Smooth muscle cell (in vitro differentiated cells): ENCODE measurements at regions not wholly inside any gene's neighbourhood (a gene's known extent, or its start where the extent isn't known, plus 50 kb on each side); places are given as distances from the start of the nearest gene placed in this dataset.
"Not testable (repeated sequence)": the region's sequence is repeated elsewhere in the genome, so short reads cannot be mapped to it uniquely, and the experiment has no call there.

Experiments
- DNase-seq: peaks from one replicate; lab custom pipeline; 2025; ENCODE audit not compliant: unreplicated experiment; lab: John Stamatoyannopoulos, UW
- H2AFZ ChIP-seq: fragments of 200-600 bp; sonication (generic); 2 replicates; pipeline ENCODE4 v1.6.0; 2016; ENCODE audit warnings: antibody characterized with exemption, low read depth, mild to moderate bottlenecking
- H3F3A ChIP-seq: fragments of 200-600 bp; sonication (generic); 2 replicates; pipeline ENCODE4 v1.6.0; 2017; ENCODE audit warnings: antibody characterized with exemption, low read depth
- H3K27ac ChIP-seq: fragments of 200-600 bp; sonication (generic); 2 replicates; pipeline ENCODE4 v1.5.1; 2016; ENCODE audit warnings: low read depth, mild to moderate bottlenecking
- H3K27me3 ChIP-seq: fragments of 200-600 bp; sonication (generic); 2 replicates; pipeline ENCODE4 v1.6.1; 2016; ENCODE audit warnings: low read depth, mild to moderate bottlenecking
- H3K36me3 ChIP-seq: fragments of 200-600 bp; sonication (generic); 2 replicates; pipeline ENCODE4 v1.5.1; 2016; ENCODE audit warnings: low read depth
- H3K4me1 ChIP-seq: fragments of 200-600 bp; sonication (generic); 2 replicates; pipeline ENCODE4 v1.5.1; 2016; ENCODE audit warnings: low read depth
- H3K4me2 ChIP-seq: fragments of 200-600 bp; sonication (generic); 2 replicates; pipeline ENCODE4 v1.6.0; 2016; ENCODE audit warnings: mild to moderate bottlenecking
- H3K4me3 ChIP-seq: fragments of 200-600 bp; sonication (generic); 2 replicates; pipeline ENCODE4 v1.5.1; 2016; ENCODE audit warnings: mild to moderate bottlenecking
- H3K79me2 ChIP-seq: fragments of 200-600 bp; sonication (generic); 2 replicates; pipeline ENCODE4 v1.6.0; 2016; ENCODE audit warnings: low read depth, mild to moderate bottlenecking
- H3K9ac ChIP-seq: fragments of 200-600 bp; sonication (generic); 2 replicates; pipeline ENCODE4 v1.6.0; 2016; ENCODE audit warnings: low read depth
- H3K9me3 ChIP-seq: fragments of 200-600 bp; sonication (generic); replicated peaks from 2 replicates; pipeline ENCODE4 v1.5.1; 2016; ENCODE audit warnings: low read depth
- H4K20me1 ChIP-seq: fragments of 200-600 bp; sonication (generic); 2 replicates; pipeline ENCODE4 v1.6.0; 2016; ENCODE audit warnings: low read depth
- CTCF ChIP-seq: fragments of 200-600 bp; sonication (generic); IDR thresholded peaks from 2 replicates; pipeline ENCODE4 v1.5.1; 2017; ENCODE audit warnings: borderline replicate concordance, mild to moderate bottlenecking, antibody characterized with exemption; ENCODE audit not compliant: insufficient read depth, poor library complexity, severe bottlenecking
- WGBS: methylation state at CpG from one replicate; pipeline ENCODE4 v1.1.7; 2016; ENCODE audit warnings: low lambda C conversion rate; 5-methylcytosine and 5-hydroxymethylcytosine counted together

- 90% methylated on average over 4 of the region's 4 CpGs for WGBS
- Histone ChIP-seq H3F3A (no peaks in the 10 kb centered on the region), H4K20me1 (no peaks in the 10 kb centered on the region), H3K9ac (no peak overlapping the region), H3K9me3 (no peaks in the 10 kb centered on the region), H3K4me1 (no peaks in the 10 kb centered on the region), H3K27me3 (no peaks in the 10 kb centered on the region), H2AFZ (no peak overlapping the region), H3K27ac (no peak overlapping the region), H3K36me3 (no peaks in the 10 kb centered on the region), H3K4me3 (no peak overlapping the region), H3K4me2 (no peak overlapping the region), H3K79me2 (no peaks in the 10 kb centered on the region)
- TF ChIP-seq CTCF = peak; percentile 21
- DNase-seq = no peak
Measured at GRCh38 chr2:147141930-147142329, 702.9 kb upstream of the ACVR2A start.

GRCh38 chr2:147139732-147140131 is 705.1 kb upstream of the ACVR2A start:
- not testable (repeated sequence) for H3K4me3 ChIP-seq, H3K27me3 ChIP-seq, H3K9me3 ChIP-seq, H3K79me2 ChIP-seq, H4K20me1 ChIP-seq, H2AFZ ChIP-seq, H3K36me3 ChIP-seq, DNase-seq, H3F3A ChIP-seq, H3K4me2 ChIP-seq, H3K27ac ChIP-seq, H3K9ac ChIP-seq, H3K4me1 ChIP-seq
- 84% methylated on average over 2 of the region's 2 CpGs for WGBS

GRCh38 chr2:147137711-147138110 is 707.1 kb upstream of the ACVR2A start:
- H3K9me3 ChIP-seq = no peaks in the 10 kb centered on the region
- no peak overlapping the region for H3K4me2 ChIP-seq
- no peaks in the 10 kb centered on the region for H3F3A ChIP-seq
- H2AFZ ChIP-seq = no peak overlapping the region
- no peak for DNase-seq
- H4K20me1 ChIP-seq = no peaks in the 10 kb centered on the region
- H3K79me2 ChIP-seq = no peaks in the 10 kb centered on the region
- 90% methylated on average over 3 of the region's 3 CpGs for WGBS
- no peak overlapping the region for H3K9ac ChIP-seq
- H3K4me1 ChIP-seq = no peaks in the 10 kb centered on the region
- no peaks in the 10 kb centered on the region for H3K27me3 ChIP-seq
- no peak for TF ChIP-seq CTCF
- no peak overlapping the region for H3K4me3 ChIP-seq
- no peaks in the 10 kb centered on the region for H3K36me3 ChIP-seq
- H3K27ac ChIP-seq = no peak overlapping the region

GRCh38 chr2:147135376-147135775 is 709.5 kb upstream of the ACVR2A start:
- no peaks in the 10 kb centered on the region for H3K79me2 ChIP-seq
- WGBS = 78% methylated on average over 5 of the region's 5 CpGs
- no peak for TF ChIP-seq CTCF
- H3K9me3 ChIP-seq = no peaks in the 10 kb centered on the region
- no peak overlapping the region for H3K4me2 ChIP-seq
- no peak overlapping the region for H3K4me3 ChIP-seq
- no peak for DNase-seq
- no peaks in the 10 kb centered on the region for H3K36me3 ChIP-seq
- no peaks in the 10 kb centered on the region for H3K27me3 ChIP-seq
- H3K27ac ChIP-seq = no peak overlapping the region
- H3K4me1 ChIP-seq = no peaks in the 10 kb centered on the region
- H3K9ac ChIP-seq = no peak overlapping the region
- H4K20me1 ChIP-seq = no peaks in the 10 kb centered on the region
- H2AFZ ChIP-seq = no peak overlapping the region
- H3F3A ChIP-seq = no peaks in the 10 kb centered on the region
